GM19025 (cell line): ENCODE measurements at regions not wholly inside any gene's neighbourhood (a gene's known extent, or its start where the extent isn't known, plus 50 kb on each side); places are given as distances from the start of the nearest gene placed in this dataset.

Experiments
- ATAC-seq: cut with Tn5 transposase; IDR thresholded peaks from one replicate; pipeline ENCODE4 v1.9.1; 2021; ENCODE audit warnings: mild to moderate bottlenecking, low read depth, moderate library complexity; ENCODE audit not compliant: unreplicated experiment

- ATAC-seq: no peak
These were observed 376.4 kb downstream of the CHSY3 start for GRCh38 chr5:130280528-130281217.

- no peak for ATAC-seq
These were observed 375.1 kb downstream of the CHSY3 start for GRCh38 chr5:130279386-130279785.

- no peak for ATAC-seq
These were observed 373.9 kb downstream of the CHSY3 start for GRCh38 chr5:130278136-130278535.

GRCh38 chr5:130277522-130277921 lies 373.3 kb downstream of the CHSY3 start:
- ATAC-seq: no peak

GRCh38 chr5:130277002-130277401 lies 372.7 kb downstream of the CHSY3 start:
- no peak for ATAC-seq

GRCh38 chr5:130272837-130273236 lies 368.6 kb downstream of the CHSY3 start:
- ATAC-seq: no peak

GRCh38 chr5:130270786-130271185 lies 366.5 kb downstream of the CHSY3 start:
- ATAC-seq: no peak

GRCh38 chr5:130268489-130268888 lies 364.2 kb downstream of the CHSY3 start:
- no peak for ATAC-seq

- no peak for ATAC-seq
These were observed 363.7 kb downstream of the CHSY3 start for GRCh38 chr5:130267926-130268325.

GRCh38 chr5:130260481-130260880 lies 356.2 kb downstream of the CHSY3 start:
- ATAC-seq: no peak

- no peak for ATAC-seq
These were observed 347.7 kb downstream of the CHSY3 start for GRCh38 chr5:130251931-130252330.

GRCh38 chr5:130243641-130244040 lies 339.4 kb downstream of the CHSY3 start:
- no peak for ATAC-seq

GRCh38 chr5:130237721-130238120 lies 333.5 kb downstream of the CHSY3 start:
- no peak for ATAC-seq
